H1 (cell line): ENCODE measurements at regions not wholly inside any gene's neighbourhood (a gene's known extent, or its start where the extent isn't known, plus 50 kb on each side); places are given as distances from the start of the nearest gene placed in this dataset.

Source experiments
- CTCF ChIA-PET: fragments of 300-600 bp; sonication (Branson Sonifier 250); formaldehyde crosslinking; loops from one replicate; lab custom pipeline; 2021; ENCODE audit not compliant: partially characterized antibody; lab: Charles Lee
- POLR2A ChIA-PET: fragments of 300-600 bp; sonication (Branson Sonifier 250); formaldehyde crosslinking; loops from one replicate; lab custom pipeline; 2021; ENCODE audit warnings: inconsistent platforms; ENCODE audit not compliant: partially characterized antibody; lab: Charles Lee
- DNase-seq, 2 experiments: peaks; one replicate each; pipeline versions ENCODE4 v3.0.0 to v3.0.0-alpha.2; 2010 to 2022; ENCODE audit warnings: low spot score in 2 of 2, low read depth in 1 of 2, mixed read lengths in 1 of 2
- FAIRE-seq: peaks from 2 replicates; lab custom pipeline; 2011; peaks lifted over from hg19 to GRCh38; lab: Jason Lieb, UNC
- H2AFZ ChIP-seq: 2 replicates; pipeline ENCODE4 v1.8.1; 2012; ENCODE audit warnings: low read length, inconsistent platforms
- H2AK5ac ChIP-seq: 2 replicates; pipeline ENCODE4 v1.6.1; 2013; ENCODE audit warnings: low read depth, low read length
- H2BK120ac ChIP-seq: replicated peaks from 2 replicates; pipeline ENCODE3; 2013; ENCODE audit warnings: low read depth, low read length, inconsistent platforms
- H2BK12ac ChIP-seq: 2 replicates; pipeline ENCODE4 v1.6.1; 2013; ENCODE audit warnings: low read depth, low read length
- H2BK15ac ChIP-seq: 2 replicates; pipeline ENCODE4 v1.6.1; 2013; ENCODE audit warnings: low read length
- H2BK20ac ChIP-seq: 2 replicates; pipeline ENCODE4 v1.6.1; 2013; ENCODE audit warnings: low read length
- H2BK5ac ChIP-seq: 2 replicates; pipeline ENCODE4 v1.6.1; 2013; ENCODE audit warnings: low read depth, low read length
- H3K14ac ChIP-seq: 2 replicates; pipeline ENCODE4 v1.6.1; 2013; ENCODE audit warnings: inconsistent platforms; ENCODE audit not compliant: insufficient read length
- H3K18ac ChIP-seq: 2 replicates; pipeline ENCODE4 v1.6.1; 2013; ENCODE audit warnings: low read length; ENCODE audit errors: extremely low read depth
- H3K23ac ChIP-seq: 2 replicates; pipeline ENCODE4 v1.6.1; 2013; ENCODE audit warnings: inconsistent platforms; ENCODE audit not compliant: insufficient read length
- H3K23me2 ChIP-seq: 2 replicates; pipeline ENCODE4 v1.6.1; 2013; ENCODE audit warnings: low read depth, low read length
- H3K27ac ChIP-seq: 2 replicates; pipeline ENCODE4 v1.6.1; 2011; ENCODE audit warnings: low read depth, low read length, inconsistent platforms
- H3K27me3 ChIP-seq, 4 experiments: replicated peaks in 1 of 4; 1 replicate in 1 of 4; 2 replicates in 3 of 4; pipeline versions ENCODE4 v1.6.1 to v1.8.1; 2011 to 2013; ENCODE audit warnings: low read length in 3 of 4, mild to moderate bottlenecking in 3 of 4, inconsistent platforms in 2 of 4, mixed read lengths in 2 of 4, moderate library complexity in 1 of 4; ENCODE audit not compliant: control insufficient read depth in 3 of 4, insufficient read depth in 3 of 4; ENCODE audit errors: extremely low read depth in 1 of 4
- H3K36me3 ChIP-seq, 4 experiments: 2 replicates each; pipeline versions ENCODE4 v1.6.1 to v1.8.1; 2011 to 2013; ENCODE audit warnings: mild to moderate bottlenecking in 4 of 4, low read length in 3 of 4, moderate library complexity in 2 of 4, control low read depth in 1 of 4, inconsistent platforms in 1 of 4; ENCODE audit not compliant: insufficient read depth in 4 of 4, control insufficient read depth in 2 of 4
- H3K4ac ChIP-seq: replicated peaks from 2 replicates; pipeline ENCODE3; 2013; ENCODE audit warnings: low read length, low read depth, mixed read lengths, inconsistent platforms; ENCODE audit not compliant: insufficient read length
- H3K4me1 ChIP-seq, 4 experiments: replicated peaks in 1 of 4; 1 replicate in 1 of 4; 2 replicates in 3 of 4; pipeline versions ENCODE4 v1.6.1 to v1.8.1; 2011 to 2013; ENCODE audit warnings: low read length in 3 of 4, inconsistent platforms in 2 of 4, mixed read lengths in 1 of 4; ENCODE audit not compliant: insufficient read depth in 4 of 4, control insufficient read depth in 3 of 4
- H3K4me2 ChIP-seq, 2 experiments: 2 replicates each; pipeline versions ENCODE4 v1.6.1 to v1.8.1; 2011 to 2013; ENCODE audit warnings: low read depth in 2 of 2, low read length in 2 of 2, control low read depth in 1 of 2, inconsistent platforms in 1 of 2, mild to moderate bottlenecking in 1 of 2; ENCODE audit not compliant: insufficient read depth in 1 of 2
- H3K4me3 ChIP-seq, 4 experiments: fragments of 200-600, 300-600 bp in 1 of 4; sonication (generic), shearing (Covaris generic), sonication (Bioruptor Twin) in 1 of 4; 2 replicates each; pipeline versions ENCODE4 v1.5.1 to v1.8.1; 2011 to 2016; ENCODE audit warnings: low read length in 4 of 4, low read depth in 3 of 4, control low read depth in 2 of 4, inconsistent platforms in 2 of 4, mild to moderate bottlenecking in 2 of 4, mixed read lengths in 1 of 4, moderate library complexity in 1 of 4; ENCODE audit not compliant: insufficient read depth in 2 of 4; ENCODE audit errors: extremely low read depth in 1 of 4
- H3K56ac ChIP-seq: replicated peaks from 2 replicates; pipeline ENCODE3; 2013; ENCODE audit warnings: low read depth, mild to moderate bottlenecking, mixed read lengths, low read length, inconsistent platforms; ENCODE audit not compliant: insufficient read length
- H3K79me1 ChIP-seq: 2 replicates; pipeline ENCODE4 v1.6.1; 2013; ENCODE audit warnings: low read depth, low read length, control low read depth
- H3K79me2 ChIP-seq, 2 experiments: 2 replicates each; pipeline versions ENCODE4 v1.6.1 to v1.8.1; 2012 to 2013; ENCODE audit warnings: low read length in 2 of 2, mild to moderate bottlenecking in 2 of 2, inconsistent platforms in 1 of 2; ENCODE audit not compliant: insufficient read depth in 2 of 2, control insufficient read depth in 1 of 2
- H3K9ac ChIP-seq, 4 experiments: replicated peaks in 1 of 4; 1 replicate in 1 of 4; 2 replicates in 3 of 4; pipeline versions ENCODE4 v1.6.1 to v1.8.1; 2011 to 2013; ENCODE audit warnings: low read depth in 3 of 4, low read length in 3 of 4, control low read depth in 2 of 4, mild to moderate bottlenecking in 2 of 4, moderate library complexity in 2 of 4, inconsistent platforms in 1 of 4; ENCODE audit errors: extremely low read depth in 1 of 4
- H3K9me3 ChIP-seq, 2 experiments: 2 replicates each; pipeline versions ENCODE4 v1.6.1 to v1.8.1; 2012 to 2013; ENCODE audit warnings: mild to moderate bottlenecking in 2 of 2, moderate library complexity in 2 of 2, control low read depth in 1 of 2, inconsistent platforms in 1 of 2, low read depth in 1 of 2, low read length in 1 of 2, mixed read lengths in 1 of 2; ENCODE audit not compliant: insufficient read depth in 2 of 2
- H4K20me1 ChIP-seq, 2 experiments: replicated peaks in 1 of 2; 2 replicates each; pipeline versions ENCODE3 to v1.8.1; 2011 to 2013; ENCODE audit warnings: inconsistent platforms in 2 of 2, low read length in 2 of 2, mild to moderate bottlenecking in 1 of 2; ENCODE audit not compliant: insufficient read depth in 2 of 2, control insufficient read depth in 1 of 2
- H4K5ac ChIP-seq: 2 replicates; pipeline ENCODE4 v1.6.1; 2013; ENCODE audit warnings: low read length, low read depth, mixed read lengths, inconsistent platforms; ENCODE audit not compliant: insufficient read length
- H4K8ac ChIP-seq: 2 replicates; pipeline ENCODE4 v1.8.0; 2013; ENCODE audit warnings: mild to moderate bottlenecking, moderate library complexity, low read length, inconsistent platforms; ENCODE audit not compliant: insufficient read depth; ENCODE audit errors: extremely low read depth
- H4K91ac ChIP-seq: replicated peaks from 2 replicates; pipeline ENCODE3; 2013; ENCODE audit warnings: low read length, mixed read lengths, inconsistent platforms; ENCODE audit not compliant: insufficient read length
- ATF2 ChIP-seq: IDR thresholded peaks from 2 replicates; pipeline ENCODE4 v1.6.1; 2012; ENCODE audit warnings: low read length, inconsistent platforms
- CHD2 ChIP-seq: IDR thresholded peaks from 2 replicates; pipeline ENCODE4 v1.6.1; 2012; ENCODE audit warnings: low read length, improper control_type of control experiment
- EP300 ChIP-seq, 2 experiments: IDR thresholded peaks; 1 replicate in 1 of 2; 2 replicates in 1 of 2; pipeline ENCODE4 v1.6.1; 2011 to 2012; ENCODE audit warnings: low read depth in 2 of 2, low read length in 2 of 2, mild to moderate bottlenecking in 2 of 2, borderline replicate concordance in 1 of 2, inconsistent platforms in 1 of 2, moderate library complexity in 1 of 2
- EZH2 ChIP-seq: fragments of 200-600 bp; sonication (generic); IDR thresholded peaks from 2 replicates; pipeline ENCODE4 v1.7.1; 2012; ENCODE audit warnings: low read depth, mild to moderate bottlenecking, moderate library complexity, low read length, inconsistent platforms; ENCODE audit not compliant: severe bottlenecking
- NRF1 ChIP-seq: IDR thresholded peaks from 2 replicates; pipeline ENCODE4 v1.6.1; 2011; ENCODE audit warnings: mild to moderate bottlenecking, low read depth, low read length, improper control_type of control experiment
- PHF8 ChIP-seq: fragments of 200-600 bp; sonication (generic); conservative IDR thresholded peaks from 2 replicates; pipeline ENCODE4 v1.7.1; 2012; ENCODE audit warnings: low read depth, mild to moderate bottlenecking, inconsistent platforms, low read length, moderate library complexity
- RAD21 ChIP-seq, 2 experiments: IDR thresholded peaks in 1 of 2; conservative IDR thresholded peaks in 1 of 2; 2 replicates each; pipeline ENCODE4 v1.6.1; 2011; ENCODE audit warnings: low read depth in 2 of 2, low read length in 2 of 2, improper control_type of control experiment in 1 of 2, inconsistent platforms in 1 of 2, mild to moderate bottlenecking in 1 of 2, moderate library complexity in 1 of 2
- RBBP5 ChIP-seq: IDR thresholded peaks from 2 replicates; pipeline ENCODE4 v1.7.1; 2012; ENCODE audit warnings: low read depth, mild to moderate bottlenecking, inconsistent platforms, low read length, moderate library complexity, borderline replicate concordance
- RFX5 ChIP-seq: IDR thresholded peaks from 2 replicates; pipeline ENCODE4 v1.6.1; 2011; ENCODE audit warnings: low read depth, low read length, improper control_type of control experiment, borderline replicate concordance
- SIRT6 ChIP-seq: IDR thresholded peaks from one replicate; pipeline ENCODE4 v1.7.1; 2012; ENCODE audit warnings: low read length, inconsistent platforms
- SUZ12 ChIP-seq: fragments of 200-600 bp; sonication (generic); IDR thresholded peaks from 2 replicates; pipeline ENCODE4 v1.6.1; 2012; ENCODE audit warnings: mild to moderate bottlenecking, inconsistent platforms, low read length, moderate library complexity, mixed read lengths

GRCh38 chr14:97267509-97267908 is 470.3 kb downstream of the VRK1 start:
- CTCF ChIA-PET, result no interaction called here
- Histone ChIP-seq H4K20me1 (no peaks in the 10 kb centered on the region), H2BK15ac (no peak overlapping the region), H2BK5ac (no peak overlapping the region), H2AFZ (no peak overlapping the region), H2AK5ac (no peak overlapping the region), H3K27ac (no peak overlapping the region), H3K18ac (no peak overlapping the region), H3K56ac (no peak overlapping the region), H2BK12ac (no peak overlapping the region), H2BK20ac (no peak overlapping the region), H2BK120ac (no peak overlapping the region), H3K23me2 (peaks cover 4% of the 10 kb centered on the region; the same call in 1 of the 2 replicates), H3K27me3 (no peaks in the 10 kb centered on the region), H3K23ac (no peak overlapping the region), H4K8ac (no peak overlapping the region), H3K79me1 (no peaks in the 10 kb centered on the region), H3K9me3 (no peaks in the 10 kb centered on the region), H3K4me3 (no peak overlapping the region), H4K5ac (no peak overlapping the region), H4K91ac (no peak overlapping the region), H3K79me2 (no peaks in the 10 kb centered on the region), H3K36me3 (no peaks in the 10 kb centered on the region), H3K4me1 (peaks cover 0 to 8% (median 4%) of the 10 kb centered on the region in 4 experiments; a peak in 4 of 7 replicates), H3K4me2 (no peak overlapping the region), H3K4ac (no peak overlapping the region), H3K9ac (no peak overlapping the region), H3K14ac (no peak overlapping the region)
- DNase-seq (no peak), FAIRE-seq (no peak)
- TF ChIP-seq EZH2 (no peak), SIRT6 (no peak), NRF1 (no peak), ATF2 (no peak), SUZ12 (no peak), RAD21 (IDR thresholded peaks at IDR 0.05 in 1 of 2, conservative IDR thresholded peaks at IDR 0.05 in 1 of 2; ENCODE audit: low read depth in 2 of 2, low read length in 2 of 2) (no peak), EP300 (IDR thresholded peaks at IDR 0.05; ENCODE audit: borderline replicate concordance in 1 of 2, low read depth in 2 of 2, low read length in 2 of 2) (no peak), CHD2 (no peak), RBBP5 (no peak), RFX5 (no peak), PHF8 (no peak)
- POLR2A ChIA-PET, result no interaction called here
